A673 (cell line): ENCODE measurements at regions not wholly inside any gene's neighbourhood (a gene's known extent, or its start where the extent isn't known, plus 50 kb on each side); places are given as distances from the start of the nearest gene placed in this dataset.

ENCODE experiments used
- BruUV-seq: library from RNA; stranded (reverse); fragments of 400-500 nt; replicated peaks from 2 replicates; lab custom pipeline; 2021; lab: Mats Ljungman, UMichigan
- CTCF ChIA-PET: fragments of 300-600 bp; sonication (Branson Sonifier 250); formaldehyde crosslinking; loops from one replicate; lab custom pipeline; 2022; ENCODE audit warnings: antibody characterized with exemption; lab: Charles Lee
- POLR2A ChIA-PET: fragments of 300-600 bp; sonication (Branson Sonifier 250); formaldehyde crosslinking; loops from one replicate; lab custom pipeline; 2022; ENCODE audit warnings: antibody characterized with exemption; ENCODE audit not compliant: low non-redundant PET; lab: Charles Lee
- DNase-seq: peaks from one replicate; pipeline ENCODE4 v3.0.0-alpha.2; 2015; ENCODE audit warnings: low spot score
- H3K27ac ChIP-seq: fragments of 200-600 bp; sonication (generic); 2 replicates; pipeline ENCODE4 v1.5.1; 2016; ENCODE audit warnings: mixed run types, low read depth, mild to moderate bottlenecking, mixed read lengths, antibody characterized with exemption, low read length; ENCODE audit not compliant: poor library complexity, severe bottlenecking
- H3K27me3 ChIP-seq: fragments of 200-600 bp; sonication (generic); replicated peaks from 2 replicates; pipeline ENCODE4 v1.6.1; 2017; ENCODE audit warnings: mixed run types, low read depth, mild to moderate bottlenecking, mixed read lengths, antibody characterized with exemption, low read length; ENCODE audit not compliant: insufficient read depth, poor library complexity
- H3K36me3 ChIP-seq: fragments of 200-600 bp; sonication (generic); 2 replicates; pipeline ENCODE4 v1.6.1; 2016; ENCODE audit warnings: mixed run types, mild to moderate bottlenecking, mixed read lengths, antibody characterized with exemption, low read length; ENCODE audit not compliant: insufficient read depth, poor library complexity, severe bottlenecking
- H3K4me1 ChIP-seq: fragments of 200-600 bp; sonication (generic); 2 replicates; pipeline ENCODE4 v1.6.1; 2017; ENCODE audit warnings: mixed run types, mild to moderate bottlenecking, mixed read lengths, antibody characterized with exemption, low read length; ENCODE audit not compliant: insufficient read depth, poor library complexity, severe bottlenecking
- H3K4me3 ChIP-seq: fragments of 200-600 bp; sonication (generic); 2 replicates; pipeline ENCODE4 v1.5.1; 2016; ENCODE audit warnings: low read depth, mixed run types, mild to moderate bottlenecking, mixed read lengths, low read length; ENCODE audit not compliant: poor library complexity, severe bottlenecking
- H3K9me3 ChIP-seq: fragments of 200-600 bp; sonication (generic); 2 replicates; pipeline ENCODE4 v1.6.1; 2016; ENCODE audit warnings: mixed run types, low read depth, mild to moderate bottlenecking, mixed read lengths, antibody characterized with exemption, low read length; ENCODE audit not compliant: poor library complexity, severe bottlenecking
- CTCF ChIP-seq: fragments of 300-800, 200-600 bp; sonication (generic); conservative IDR thresholded peaks from 2 replicates; pipeline ENCODE4 v1.5.1; 2017; ENCODE audit warnings: low read depth, mild to moderate bottlenecking, antibody characterized with exemption, low read length, moderate library complexity, mixed read lengths
- EZH2 ChIP-seq: fragments of 200-600 bp; sonication (generic); IDR thresholded peaks from 2 replicates; pipeline ENCODE4 v1.6.1; 2017; ENCODE audit warnings: borderline replicate concordance, low read depth, mild to moderate bottlenecking, mixed read lengths, antibody characterized with exemption, low read length; ENCODE audit not compliant: poor library complexity, severe bottlenecking
- intact Hi-C: fragments of 100-400 bp; cut with micrococcal nuclease; formaldehyde crosslinking; loops from one replicate; pipeline ENCODE4 v1.10.0; 2022; ENCODE audit not compliant: unreplicated experiment

- CTCF ChIA-PET: no interaction called here
- Histone ChIP-seq H3K4me1 (peaks cover 12% of the 10 kb centered on the region), H3K9me3 (no peaks in the 10 kb centered on the region), H3K4me3 (no peak overlapping the region), H3K27me3 (no peaks in the 10 kb centered on the region), H3K36me3 (no peaks in the 10 kb centered on the region), H3K27ac (no peak overlapping the region)
- TF ChIP-seq EZH2: no peak
- TF ChIP-seq CTCF: no peak
- POLR2A ChIA-PET: no interaction called here
- no peak for DNase-seq
- BruUV-seq: no TSS peak
- intact Hi-C loops: no loop called here
Measured at GRCh38 chr12:111185889-111186227, 183.0 kb downstream of the PHETA1 start.

GRCh38 chr12:111185206-111185888 is 183.5 kb downstream of the PHETA1 start:
- H3K36me3 ChIP-seq: no peaks in the 10 kb centered on the region
- H3K9me3 ChIP-seq: no peaks in the 10 kb centered on the region
- BruUV-seq: no TSS peak
- no peak for TF ChIP-seq EZH2
- TF ChIP-seq CTCF: no peak
- H3K4me1 ChIP-seq: peaks cover 17% of the 10 kb centered on the region
- H3K27ac ChIP-seq: no peak overlapping the region
- CTCF ChIA-PET: no interaction called here
- intact Hi-C loops: no loop called here
- no peaks in the 10 kb centered on the region for H3K27me3 ChIP-seq
- DNase-seq: no peak
- POLR2A ChIA-PET: no interaction called here
- H3K4me3 ChIP-seq: no peak overlapping the region

GRCh38 chr12:111184161-111184560 is 184.7 kb downstream of the PHETA1 start:
- no peak for TF ChIP-seq CTCF
- H3K27ac ChIP-seq: no peak overlapping the region
- CTCF ChIA-PET: no interaction called here
- H3K4me1 ChIP-seq: peaks cover 25% of the 10 kb centered on the region
- no peak for DNase-seq
- POLR2A ChIA-PET: no interaction called here
- H3K27me3 ChIP-seq: no peaks in the 10 kb centered on the region
- no peaks in the 10 kb centered on the region for H3K9me3 ChIP-seq
- no TSS peak for BruUV-seq
- no peaks in the 10 kb centered on the region for H3K36me3 ChIP-seq
- no peak overlapping the region for H3K4me3 ChIP-seq
- intact Hi-C loops: no loop called here
